ENCODE measurements at regions not wholly inside any gene's neighbourhood (a gene's known extent, or its start where the extent isn't known, plus 50 kb on each side); places are given as distances from the start of the nearest gene placed in this dataset.

DNA sequence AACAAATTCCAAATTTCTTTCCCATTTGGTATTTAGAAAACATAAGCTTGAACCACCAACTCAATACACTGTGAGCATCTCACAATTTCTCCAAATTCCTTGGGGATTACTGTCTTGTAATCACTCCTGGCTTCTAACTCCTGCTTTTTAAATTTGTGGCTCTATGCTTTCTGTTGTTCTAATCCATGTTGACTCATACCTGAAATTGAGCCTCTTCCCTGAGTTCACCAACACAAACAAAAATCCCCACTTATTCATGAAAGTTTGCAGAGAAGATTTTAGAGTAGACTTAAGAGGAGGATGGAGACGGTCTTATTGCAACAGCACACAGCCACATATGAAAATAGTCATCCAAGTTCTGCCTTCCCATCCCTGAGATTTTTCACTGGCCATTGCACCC is 252.5 kb downstream of the PTEN start:
- Mint-ChIP-seq H3K27me3 (no peaks in the 10 kb centered on the region), H3K9me3 (no peaks in the 10 kb centered on the region), H3K4me3 (no peak overlapping the region), H3K27ac (no peak overlapping the region), H3K4me1 (ENCODE audit: low read depth) (peaks cover 11% of the 10 kb centered on the region), H3K36me3 (ENCODE audit: low read depth) (no peaks in the 10 kb centered on the region)
- ATAC-seq (ENCODE audit: poor library complexity) (no peak), DNase-seq (no peak)
- ChIA-PET POLR2A (interaction anchor here (0.8 kb wide), 1 partner anchor 272 kb away, joined by 3 read pairs; no protein-coding TSS in a partner anchor), CTCF (no interaction called here)
- Histone ChIP-seq H3K27ac (ENCODE audit: low read depth in 1 of 2, low read length in 2 of 2) (no peak overlapping the region), H3K9me3 (ENCODE audit: control insufficient read depth in 1 of 2, insufficient read depth in 1 of 2, low read length in 2 of 2) (no peaks in the 10 kb centered on the region), H3K4me3 (ENCODE audit: low read length) (no peak overlapping the region), H3K27me3 (ENCODE audit: control insufficient read depth in 1 of 2, insufficient read depth in 2 of 2, low read length in 2 of 2) (no peaks in the 10 kb centered on the region), H3K4me1 (ENCODE audit: insufficient read depth, low read length) (peaks cover 45% of the 10 kb centered on the region), H3K36me3 (ENCODE audit: insufficient read depth, low read length) (no peaks in the 10 kb centered on the region)
- intact Hi-C loops (cut with DNase I, micrococcal nuclease), result loop anchor here (2.0 to 10.0 kb wide), 3 partner anchors 255 to 271 kb away; no protein-coding TSS in a partner anchor
- TF ChIP-seq, protein P1, sequence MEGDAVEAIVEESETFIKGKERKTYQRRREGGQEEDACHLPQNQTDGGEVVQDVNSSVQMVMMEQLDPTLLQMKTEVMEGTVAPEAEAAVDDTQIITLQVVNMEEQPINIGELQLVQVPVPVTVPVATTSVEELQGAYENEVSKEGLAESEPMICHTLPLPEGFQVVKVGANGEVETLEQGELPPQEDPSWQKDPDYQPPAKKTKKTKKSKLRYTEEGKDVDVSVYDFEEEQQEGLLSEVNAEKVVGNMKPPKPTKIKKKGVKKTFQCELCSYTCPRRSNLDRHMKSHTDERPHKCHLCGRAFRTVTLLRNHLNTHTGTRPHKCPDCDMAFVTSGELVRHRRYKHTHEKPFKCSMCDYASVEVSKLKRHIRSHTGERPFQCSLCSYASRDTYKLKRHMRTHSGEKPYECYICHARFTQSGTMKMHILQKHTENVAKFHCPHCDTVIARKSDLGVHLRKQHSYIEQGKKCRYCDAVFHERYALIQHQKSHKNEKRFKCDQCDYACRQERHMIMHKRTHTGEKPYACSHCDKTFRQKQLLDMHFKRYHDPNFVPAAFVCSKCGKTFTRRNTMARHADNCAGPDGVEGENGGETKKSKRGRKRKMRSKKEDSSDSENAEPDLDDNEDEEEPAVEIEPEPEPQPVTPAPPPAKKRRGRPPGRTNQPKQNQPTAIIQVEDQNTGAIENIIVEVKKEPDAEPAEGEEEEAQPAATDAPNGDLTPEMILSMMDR (IDR thresholded peaks at IDR 0.05), result no peak

DNA sequence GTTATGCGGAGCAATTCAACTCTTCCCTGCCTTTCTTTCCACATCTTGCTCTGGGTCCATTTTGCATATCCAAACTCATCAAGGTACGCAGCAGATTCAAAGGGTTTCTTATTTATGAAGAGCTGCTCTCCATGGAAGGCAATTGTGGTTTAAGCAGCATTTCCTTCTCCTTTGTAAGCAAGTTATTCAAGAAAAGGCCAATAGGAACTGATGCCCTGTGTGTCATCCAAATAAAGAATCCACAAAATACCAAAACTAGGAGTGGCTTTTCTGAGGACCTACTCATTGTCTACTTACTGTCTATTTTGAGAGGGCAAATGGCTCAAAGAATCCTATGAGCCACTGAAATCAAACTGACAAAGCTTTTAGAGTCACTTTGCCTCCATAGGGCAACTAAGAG is 253.1 kb downstream of the PTEN start:
- no peaks in the 10 kb centered on the region for H3K36me3 Mint-ChIP-seq (ENCODE audit: low read depth)
- H3K4me3 Mint-ChIP-seq, result no peak overlapping the region
- ATAC-seq (ENCODE audit: poor library complexity) (no peak), DNase-seq (no peak)
- ChIA-PET POLR2A (interaction anchor here (0.8 kb wide), 1 partner anchor 272 kb away, joined by 3 read pairs; no protein-coding TSS in a partner anchor), CTCF (no interaction called here)
- H3K27ac ChIP-seq (ENCODE audit: low read depth in 1 of 2, low read length in 2 of 2), result no peak overlapping the region
- H3K9me3 Mint-ChIP-seq, result no peaks in the 10 kb centered on the region
- H3K27me3 ChIP-seq (ENCODE audit: control insufficient read depth in 1 of 2, insufficient read depth in 2 of 2, low read length in 2 of 2), result no peaks in the 10 kb centered on the region
- peaks cover 46% of the 10 kb centered on the region for H3K4me1 ChIP-seq (ENCODE audit: insufficient read depth, low read length)
- no peaks in the 10 kb centered on the region for H3K27me3 Mint-ChIP-seq
- no peaks in the 10 kb centered on the region for H3K36me3 ChIP-seq (ENCODE audit: insufficient read depth, low read length)
- TF ChIP-seq, protein P1 (IDR thresholded peaks at IDR 0.05), result no peak
- no peak overlapping the region for H3K4me3 ChIP-seq (ENCODE audit: low read length)
- intact Hi-C loops (cut with DNase I, micrococcal nuclease), result loop anchor here (5.0 to 10.0 kb wide), 2 partner anchors 268 to 271 kb away; no protein-coding TSS in a partner anchor
- no peaks in the 10 kb centered on the region for H3K9me3 ChIP-seq (ENCODE audit: control insufficient read depth in 1 of 2, insufficient read depth in 1 of 2, low read length in 2 of 2)
- peaks cover 11% of the 10 kb centered on the region for H3K4me1 Mint-ChIP-seq (ENCODE audit: low read depth)
- H3K27ac Mint-ChIP-seq, result no peak overlapping the region

DNA sequence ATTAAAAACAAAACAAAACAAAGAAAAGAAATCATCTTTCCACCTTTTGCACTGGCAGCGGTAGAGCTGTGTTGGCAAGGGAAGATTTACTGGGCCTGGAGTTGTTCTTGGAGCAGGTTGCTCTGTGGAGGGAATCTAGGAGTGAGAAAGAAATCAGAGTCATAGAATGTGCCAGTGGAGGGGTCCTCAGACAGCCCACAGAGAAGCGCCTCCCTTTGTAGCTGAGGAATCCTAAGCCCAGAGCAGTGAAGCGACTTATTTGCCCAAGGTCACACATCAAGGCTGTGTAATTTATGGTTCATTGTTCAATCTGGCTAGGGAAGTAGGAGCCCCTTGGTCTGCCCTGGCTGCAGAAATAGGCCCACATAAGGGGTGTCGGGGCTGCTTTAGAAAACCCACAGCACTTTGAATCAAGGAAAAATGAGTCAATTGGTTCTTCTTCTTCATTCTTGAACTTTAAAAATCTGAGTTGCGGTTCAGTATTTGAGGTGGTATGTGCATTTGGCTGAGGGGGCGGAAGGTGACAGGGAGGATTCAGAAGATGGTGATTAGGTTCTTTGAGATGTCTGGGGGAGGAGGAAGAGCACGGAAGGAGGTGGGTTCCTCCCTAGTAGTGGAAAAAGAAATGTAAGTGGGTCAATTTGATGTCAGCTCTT is 253.7 kb downstream of the PTEN start:
- Mint-ChIP-seq H3K9me3 (no peaks in the 10 kb centered on the region), H3K4me3 (no peak overlapping the region), H3K4me1 (ENCODE audit: low read depth) (peaks cover 11% of the 10 kb centered on the region), H3K27ac (no peak overlapping the region), H3K27me3 (no peaks in the 10 kb centered on the region), H3K36me3 (ENCODE audit: low read depth) (no peaks in the 10 kb centered on the region)
- ChIA-PET POLR2A (interaction anchor here (0.8 to 2.0 kb wide), 6 partner anchors 26 to 275 kb away, joined by 3 to 7 read pairs (median 4); no protein-coding TSS in a partner anchor), CTCF (no interaction called here)
- no peaks in the 10 kb centered on the region for H3K36me3 ChIP-seq (ENCODE audit: insufficient read depth, low read length)
- peaks cover 46% of the 10 kb centered on the region for H3K4me1 ChIP-seq (ENCODE audit: insufficient read depth, low read length)
- DNase-seq (peak in 1 of 14 experiments; percentile 24), ATAC-seq (ENCODE audit: poor library complexity) (peak; percentile 32)
- no peaks in the 10 kb centered on the region for H3K27me3 ChIP-seq (ENCODE audit: control insufficient read depth in 1 of 2, insufficient read depth in 2 of 2, low read length in 2 of 2)
- intact Hi-C loops (cut with DNase I, micrococcal nuclease), result loop anchor here (5.0 to 10.0 kb wide), 2 partner anchors 268 to 270 kb away; no protein-coding TSS in a partner anchor
- H3K9me3 ChIP-seq (ENCODE audit: control insufficient read depth in 1 of 2, insufficient read depth in 1 of 2, low read length in 2 of 2), result no peaks in the 10 kb centered on the region
- H3K27ac ChIP-seq (ENCODE audit: low read depth in 1 of 2, low read length in 2 of 2), result no peak overlapping the region
- no peak overlapping the region for H3K4me3 ChIP-seq (ENCODE audit: low read length)
- TF ChIP-seq, protein P1 (IDR thresholded peaks at IDR 0.05), result no peak
